Sigmoid colon (tissue), 6 donors: ENCODE measurements at regions not wholly inside any gene's neighbourhood (a gene's known extent, or its start where the extent isn't known, plus 50 kb on each side); places are given as distances from the start of the nearest gene placed in this dataset.

Source experiments
- DNase-seq: peaks from one replicate; pipeline ENCODE4 v3.0.0-alpha.2; 2019
- H3K27ac ChIP-seq, 4 donors: fragments of 200-600 bp; sonication (generic); one replicate each; pipeline ENCODE4 v1.5.1; 2016 to 2019; ENCODE audit warnings: mild to moderate bottlenecking in 1 of 4
- H3K27me3 ChIP-seq, 3 donors: fragments of 200-600 bp; sonication (generic); one replicate each; pipeline ENCODE4 v1.5.1; 2019; ENCODE audit warnings: mild to moderate bottlenecking in 1 of 3
- H3K36me3 ChIP-seq, 4 donors: fragments of 200-600 bp; sonication (generic); one replicate each; pipeline ENCODE4 v1.5.1; 2016 to 2019
- H3K4me1 ChIP-seq, 4 donors: fragments of 200-600 bp; sonication (generic); one replicate each; pipeline ENCODE4 v1.5.1; 2017 to 2019
- H3K4me3 ChIP-seq, 4 donors: fragments of 200-600 bp; sonication (generic); one replicate each; pipeline ENCODE4 v1.5.1; 2017 to 2019; ENCODE audit warnings: mild to moderate bottlenecking in 2 of 4, moderate library complexity in 1 of 4
- H3K9me3 ChIP-seq, 4 donors: fragments of 200-600 bp in 3 of 4; sonication (generic) in 3 of 4; one replicate each; pipeline versions ENCODE4 v1.5.1 to v1.6.1; 2013 to 2019
- EP300 ChIP-seq, 4 donors: sonication (generic); formaldehyde crosslinking; IDR thresholded peaks; one replicate each; pipeline ENCODE4 v1.6.1; 2017; ENCODE audit warnings: antibody characterized with exemption in 4 of 4
- POLR2A ChIP-seq, 2 donors: fragments of 450-650 bp; IDR thresholded peaks; one replicate each; pipeline ENCODE4 v1.6.1; 2016; ENCODE audit warnings: antibody characterized with exemption in 2 of 2, mild to moderate bottlenecking in 2 of 2, moderate library complexity in 2 of 2
- POLR2AphosphoS5 ChIP-seq, 4 donors: sonication (generic); formaldehyde crosslinking; IDR thresholded peaks; one replicate each; pipeline ENCODE4 v1.6.1; 2017; ENCODE audit warnings: antibody characterized with exemption in 4 of 4
- WGBS, 2 donors: extraction: QIAGEN DNeasy Blood & Tissue Kit; methylation state at CpG; one replicate each; pipeline ENCODE4 v1.1.7; 2013; 5-methylcytosine and 5-hydroxymethylcytosine counted together
- intact Hi-C: fragments of 100-400 bp; cut with DNase I; formaldehyde crosslinking; loops from one replicate; pipeline ENCODE4 v1.15.1; 2023
- TF ChIP-seq, protein P1 (sequence below), 4 experiments: fragments of 450-650 bp in 3 of 4; fragments of 200-600 bp in 1 of 4; IDR thresholded peaks; one replicate each; pipeline ENCODE4 v1.5.1; 2016 to 2019; ENCODE audit warnings: antibody characterized with exemption in 4 of 4, mild to moderate bottlenecking in 3 of 4, moderate library complexity in 2 of 4
- donor health status: healthy with polysubstance abuse.
- donor health status: healthy.

DNA sequence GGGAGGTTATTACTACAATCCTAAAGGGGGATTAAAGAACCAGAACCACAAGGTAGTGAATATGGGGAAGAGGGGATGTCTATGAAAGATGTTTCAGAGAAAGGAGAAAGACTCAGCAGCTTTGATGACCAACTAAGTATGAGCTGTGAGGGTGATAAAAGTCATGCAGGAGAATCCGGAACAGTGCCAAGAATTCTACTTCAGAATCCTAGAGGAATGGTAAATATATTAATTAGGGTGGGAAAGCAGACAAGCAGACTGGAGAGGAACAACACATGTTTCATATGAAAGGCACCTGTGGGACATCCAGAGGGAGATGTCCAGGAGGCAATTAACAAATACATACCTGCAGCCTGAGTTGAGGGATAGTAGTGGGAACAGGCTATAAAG is 642.2 kb upstream of the DIPK2B start:
- TF ChIP-seq POLR2A (IDR thresholded peaks at IDR 0.05) (no peak), POLR2AphosphoS5 (IDR thresholded peaks at IDR 0.05) (no peak), EP300 (IDR thresholded peaks at IDR 0.05) (no peak)
- TF ChIP-seq, protein P1, sequence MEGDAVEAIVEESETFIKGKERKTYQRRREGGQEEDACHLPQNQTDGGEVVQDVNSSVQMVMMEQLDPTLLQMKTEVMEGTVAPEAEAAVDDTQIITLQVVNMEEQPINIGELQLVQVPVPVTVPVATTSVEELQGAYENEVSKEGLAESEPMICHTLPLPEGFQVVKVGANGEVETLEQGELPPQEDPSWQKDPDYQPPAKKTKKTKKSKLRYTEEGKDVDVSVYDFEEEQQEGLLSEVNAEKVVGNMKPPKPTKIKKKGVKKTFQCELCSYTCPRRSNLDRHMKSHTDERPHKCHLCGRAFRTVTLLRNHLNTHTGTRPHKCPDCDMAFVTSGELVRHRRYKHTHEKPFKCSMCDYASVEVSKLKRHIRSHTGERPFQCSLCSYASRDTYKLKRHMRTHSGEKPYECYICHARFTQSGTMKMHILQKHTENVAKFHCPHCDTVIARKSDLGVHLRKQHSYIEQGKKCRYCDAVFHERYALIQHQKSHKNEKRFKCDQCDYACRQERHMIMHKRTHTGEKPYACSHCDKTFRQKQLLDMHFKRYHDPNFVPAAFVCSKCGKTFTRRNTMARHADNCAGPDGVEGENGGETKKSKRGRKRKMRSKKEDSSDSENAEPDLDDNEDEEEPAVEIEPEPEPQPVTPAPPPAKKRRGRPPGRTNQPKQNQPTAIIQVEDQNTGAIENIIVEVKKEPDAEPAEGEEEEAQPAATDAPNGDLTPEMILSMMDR (IDR thresholded peaks at IDR 0.05) = no peak
- H3K4me3 ChIP-seq = no peak overlapping the region
- WGBS, 2 donors = 85 to 88% methylated on average over 1 of the region's 1 CpG
- DNase-seq = no peak
- intact Hi-C loops = no loop called here
- H3K27ac ChIP-seq = no peak overlapping the region
- no peaks in the 10 kb centered on the region for H3K9me3 ChIP-seq
- no peaks in the 10 kb centered on the region for H3K36me3 ChIP-seq
- H3K4me1 ChIP-seq = no peaks in the 10 kb centered on the region
- H3K27me3 ChIP-seq = no peaks in the 10 kb centered on the region

DNA sequence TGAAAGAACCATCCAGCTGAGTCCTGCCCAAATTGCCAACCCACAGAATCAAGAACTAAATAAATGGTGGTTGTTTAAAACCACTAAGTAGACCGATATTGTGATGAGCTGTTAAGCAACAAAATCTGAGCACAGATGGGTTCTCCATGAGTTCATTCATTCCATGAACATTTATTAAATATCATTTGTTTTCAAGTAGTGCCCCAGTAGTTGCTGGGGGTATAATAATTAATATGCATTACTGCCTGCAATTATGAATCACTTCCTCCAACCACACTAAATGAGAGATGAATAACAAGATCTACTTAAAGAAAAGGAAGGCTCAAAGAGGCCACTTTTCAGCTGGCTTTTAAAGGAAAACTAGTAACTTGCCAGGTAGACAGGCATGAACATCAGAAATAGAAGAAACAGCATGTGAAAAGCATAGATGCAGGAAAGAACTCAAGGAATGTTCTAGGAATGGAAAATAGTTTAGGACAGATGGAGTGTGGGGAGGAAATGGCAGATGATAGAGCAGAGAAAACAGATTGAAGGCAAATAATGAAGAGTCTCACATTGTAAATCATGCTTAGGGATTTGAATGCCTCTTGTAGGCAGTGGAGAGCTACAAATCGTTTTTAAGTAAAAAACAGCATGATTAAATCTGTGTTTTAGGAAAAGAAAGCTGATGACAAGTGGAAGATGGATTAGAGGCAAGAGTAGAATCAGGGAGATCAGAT is 641.7 kb upstream of the DIPK2B start:
- Histone ChIP-seq H3K4me1 (no peaks in the 10 kb centered on the region), H3K9me3 (no peaks in the 10 kb centered on the region), H3K27ac (no peak overlapping the region), H3K27me3 (no peaks in the 10 kb centered on the region), H3K4me3 (no peak overlapping the region), H3K36me3 (no peaks in the 10 kb centered on the region)
- no peak for DNase-seq
- intact Hi-C loops = no loop called here
- TF ChIP-seq POLR2AphosphoS5 (IDR thresholded peaks at IDR 0.05) (no peak), POLR2A (IDR thresholded peaks at IDR 0.05) (no peak)
- TF ChIP-seq, protein P1 (IDR thresholded peaks at IDR 0.05) = no peak
- WGBS, 2 donors = 67 to 76% methylated on average over 2 of the region's 2 CpGs

DNA sequence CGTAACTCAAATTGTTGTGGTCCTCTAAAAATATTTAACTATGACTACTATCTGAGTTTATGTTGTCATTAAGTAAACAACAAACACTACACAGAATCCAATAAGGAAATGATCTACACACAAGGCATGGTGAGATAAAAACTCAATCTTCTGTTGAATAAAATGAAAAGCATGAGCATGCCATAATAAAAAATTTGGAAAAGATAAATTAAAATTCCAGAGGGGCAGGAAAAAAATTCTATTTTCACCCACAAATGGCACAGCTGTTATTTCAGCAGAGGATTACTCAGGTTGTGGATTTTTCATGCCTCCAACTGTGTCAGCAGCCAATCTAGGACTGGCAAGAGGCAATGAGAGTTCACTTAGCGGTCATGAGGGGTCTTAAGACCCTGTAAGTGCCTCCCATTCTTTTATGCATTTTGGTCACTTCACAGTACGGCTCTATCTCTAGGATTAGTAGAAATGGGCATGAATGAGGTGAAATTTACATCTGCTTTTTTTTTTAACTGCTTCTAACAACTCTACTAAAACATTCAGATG is 639.8 kb upstream of the DIPK2B start:
- Histone ChIP-seq H3K4me1 (no peaks in the 10 kb centered on the region), H3K27me3 (no peaks in the 10 kb centered on the region), H3K27ac (no peak overlapping the region), H3K9me3 (no peaks in the 10 kb centered on the region), H3K36me3 (no peaks in the 10 kb centered on the region), H3K4me3 (no peak overlapping the region)
- intact Hi-C loops = no loop called here
- TF ChIP-seq POLR2AphosphoS5 (IDR thresholded peaks at IDR 0.05) (no peak), POLR2A (IDR thresholded peaks at IDR 0.05) (no peak), EP300 (IDR thresholded peaks at IDR 0.05) (no peak)
- TF ChIP-seq, protein P1 (IDR thresholded peaks at IDR 0.05) = no peak
- WGBS, 2 donors = 75 to 92% methylated on average over 3 of the region's 3 CpGs
- no peak for DNase-seq

DNA sequence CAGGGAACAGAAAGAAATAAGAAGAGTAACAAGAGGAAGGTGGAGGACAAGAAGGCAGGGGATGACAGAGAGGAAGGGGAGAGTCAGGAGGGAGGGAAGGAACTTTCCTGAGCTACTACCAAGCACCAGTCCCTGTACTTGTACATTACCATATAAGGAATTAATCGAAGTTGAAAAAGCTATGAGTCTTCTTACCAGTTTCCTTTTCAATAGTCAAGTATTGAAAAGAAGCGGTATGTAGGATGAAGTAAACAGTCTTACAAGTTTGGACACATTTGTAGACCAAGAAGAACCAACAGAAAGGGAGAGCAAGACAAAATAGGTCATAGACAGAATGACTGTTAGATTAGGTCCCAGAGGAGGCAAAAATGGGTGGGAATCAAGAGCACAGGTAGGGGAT is 629.7 kb upstream of the DIPK2B start:
- H3K27ac ChIP-seq = no peak overlapping the region
- no peak overlapping the region for H3K4me3 ChIP-seq
- H3K4me1 ChIP-seq = no peaks in the 10 kb centered on the region
- no peaks in the 10 kb centered on the region for H3K9me3 ChIP-seq
- H3K36me3 ChIP-seq = no peaks in the 10 kb centered on the region
- 88 to 97% methylated on average over 2 of the region's 2 CpGs for WGBS, 2 donors
- no peak for TF ChIP-seq POLR2AphosphoS5 (IDR thresholded peaks at IDR 0.05)
- TF ChIP-seq POLR2A (IDR thresholded peaks at IDR 0.05) = no peak
- TF ChIP-seq, protein P1 (IDR thresholded peaks at IDR 0.05) = no peak
- TF ChIP-seq EP300 (IDR thresholded peaks at IDR 0.05) = no peak
- intact Hi-C loops = no loop called here
- H3K27me3 ChIP-seq = no peaks in the 10 kb centered on the region
- no peak for DNase-seq

DNA sequence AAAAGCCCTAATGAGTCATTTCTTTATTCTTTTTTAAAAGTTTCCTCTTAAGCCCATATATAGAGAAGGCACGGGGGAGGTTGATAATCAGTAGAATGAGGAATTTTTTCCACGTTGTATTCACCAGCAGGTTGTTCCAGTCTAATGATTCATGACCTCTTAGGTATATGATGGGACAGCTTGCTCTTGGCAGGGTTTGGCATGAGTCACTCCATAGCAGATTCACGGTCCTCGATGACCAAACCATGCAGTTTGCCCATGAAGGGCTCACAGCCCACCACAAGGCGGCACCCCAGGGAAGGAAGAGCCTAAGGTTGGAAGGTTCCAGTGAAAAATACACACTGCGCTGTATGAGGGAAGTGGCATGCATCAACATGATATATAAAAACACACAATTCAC is 623.8 kb upstream of the DIPK2B start:
- intact Hi-C loops = no loop called here
- TF ChIP-seq, protein P1 (IDR thresholded peaks at IDR 0.05) = no peak
- TF ChIP-seq POLR2A (IDR thresholded peaks at IDR 0.05) = no peak
- no peak for TF ChIP-seq EP300 (IDR thresholded peaks at IDR 0.05)
- no peak for TF ChIP-seq POLR2AphosphoS5 (IDR thresholded peaks at IDR 0.05)
- no peaks in the 10 kb centered on the region for H3K27me3 ChIP-seq
- no peaks in the 10 kb centered on the region for H3K36me3 ChIP-seq
- no peak for DNase-seq
- no peak overlapping the region for H3K27ac ChIP-seq
- H3K9me3 ChIP-seq = no peaks in the 10 kb centered on the region
- H3K4me1 ChIP-seq = no peaks in the 10 kb centered on the region
- H3K4me3 ChIP-seq = no peak overlapping the region
- 71 to 75% methylated on average over 6 of the region's 6 CpGs for WGBS, 2 donors
